ENCODE measurements at regions not wholly inside any gene's neighbourhood (a gene's known extent, or its start where the extent isn't known, plus 50 kb on each side); places are given as distances from the start of the nearest gene placed in this dataset.
"Not testable (repeated sequence)": the region's sequence is repeated elsewhere in the genome, so short reads cannot be mapped to it uniquely, and the experiment has no call there.

DNA sequence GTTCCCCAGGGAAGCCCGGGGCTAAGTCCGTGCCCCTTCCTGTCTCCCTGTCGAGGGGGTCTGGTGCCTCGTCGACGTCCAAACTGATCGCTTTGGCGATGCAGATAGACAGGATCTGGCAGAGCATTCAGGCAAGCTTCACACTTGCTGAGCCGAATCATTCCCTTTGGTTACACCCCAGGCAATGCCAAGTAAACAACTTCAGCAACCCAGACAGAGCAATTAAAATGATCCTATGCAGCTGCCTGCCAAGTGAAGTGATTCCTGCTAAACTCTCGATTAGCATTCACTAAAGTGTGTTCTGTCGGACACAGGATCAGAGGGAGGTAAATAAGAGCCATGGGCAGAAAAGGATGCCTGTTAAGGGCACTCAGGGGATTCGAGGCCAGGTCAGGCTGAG, 108.2 kb upstream of the RAB12 start:
- no peak for DNase-seq

DNA sequence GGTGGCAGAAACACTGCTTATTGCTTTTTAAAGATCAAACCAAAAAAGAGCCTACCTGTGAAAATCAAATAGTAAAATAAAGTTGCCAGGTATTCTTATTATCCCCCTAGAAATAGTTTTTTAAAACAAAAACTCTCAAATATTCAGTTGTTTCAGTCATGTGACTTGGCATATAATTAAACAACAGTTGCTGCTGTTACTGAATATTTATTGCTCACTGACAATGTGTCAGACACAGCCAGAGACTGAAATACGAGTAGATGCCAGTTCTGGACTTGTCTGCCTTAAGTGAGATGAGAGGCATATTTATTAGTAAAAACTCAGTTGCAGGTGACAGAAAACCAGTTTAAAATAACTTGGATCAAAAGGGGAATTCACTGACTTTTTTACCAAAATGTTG, 106.0 kb upstream of the RAB12 start:
- no peak for DNase-seq

DNA sequence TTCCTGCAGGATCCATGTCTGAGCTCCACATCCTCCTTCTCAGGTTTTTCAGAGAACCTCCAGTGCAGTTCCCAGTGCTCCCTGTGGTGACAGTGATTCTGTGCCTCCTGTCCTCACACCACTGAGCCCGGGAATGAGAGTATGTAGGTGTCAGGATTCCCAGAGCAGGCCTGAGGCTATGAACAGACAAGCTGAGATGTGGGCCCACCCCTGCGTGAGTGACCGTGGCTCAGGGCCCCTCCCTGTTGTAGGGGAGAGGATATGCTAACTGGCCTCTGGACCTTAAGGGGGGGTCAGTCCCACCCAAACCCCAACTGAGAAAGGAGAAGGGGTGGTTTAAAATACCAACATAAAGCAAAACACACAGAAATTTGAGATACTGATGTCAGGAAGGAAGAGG, 104.8 kb upstream of the RAB12 start:
- no peak for DNase-seq

DNA sequence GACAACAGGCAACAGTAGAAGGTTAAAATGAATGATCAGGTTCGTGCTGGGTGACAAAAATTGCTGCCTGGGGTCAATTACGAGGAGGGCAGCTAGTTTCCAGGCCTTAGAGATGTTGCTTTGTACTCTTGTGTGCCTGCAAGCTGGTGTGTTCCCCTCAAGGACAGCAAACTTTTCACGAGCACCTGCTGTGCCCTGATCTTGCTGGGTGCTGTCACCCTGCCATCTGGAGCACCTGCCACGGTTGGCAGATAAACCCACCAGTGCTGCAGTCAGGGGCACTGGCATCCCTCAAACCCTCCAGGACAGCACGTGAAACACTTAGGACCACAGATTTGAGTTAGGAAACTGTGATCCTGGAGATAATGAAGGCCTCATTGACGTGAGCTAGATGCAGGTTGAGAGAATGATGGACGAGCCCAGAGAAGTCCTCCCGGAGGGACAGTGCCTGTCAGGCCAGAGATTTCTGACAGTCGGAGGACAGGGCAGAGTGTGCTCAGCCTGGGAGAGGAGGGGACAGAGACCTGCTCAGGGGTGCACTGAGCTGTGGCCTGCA, 104.3 kb upstream of the RAB12 start:
- no peak for DNase-seq

DNA sequence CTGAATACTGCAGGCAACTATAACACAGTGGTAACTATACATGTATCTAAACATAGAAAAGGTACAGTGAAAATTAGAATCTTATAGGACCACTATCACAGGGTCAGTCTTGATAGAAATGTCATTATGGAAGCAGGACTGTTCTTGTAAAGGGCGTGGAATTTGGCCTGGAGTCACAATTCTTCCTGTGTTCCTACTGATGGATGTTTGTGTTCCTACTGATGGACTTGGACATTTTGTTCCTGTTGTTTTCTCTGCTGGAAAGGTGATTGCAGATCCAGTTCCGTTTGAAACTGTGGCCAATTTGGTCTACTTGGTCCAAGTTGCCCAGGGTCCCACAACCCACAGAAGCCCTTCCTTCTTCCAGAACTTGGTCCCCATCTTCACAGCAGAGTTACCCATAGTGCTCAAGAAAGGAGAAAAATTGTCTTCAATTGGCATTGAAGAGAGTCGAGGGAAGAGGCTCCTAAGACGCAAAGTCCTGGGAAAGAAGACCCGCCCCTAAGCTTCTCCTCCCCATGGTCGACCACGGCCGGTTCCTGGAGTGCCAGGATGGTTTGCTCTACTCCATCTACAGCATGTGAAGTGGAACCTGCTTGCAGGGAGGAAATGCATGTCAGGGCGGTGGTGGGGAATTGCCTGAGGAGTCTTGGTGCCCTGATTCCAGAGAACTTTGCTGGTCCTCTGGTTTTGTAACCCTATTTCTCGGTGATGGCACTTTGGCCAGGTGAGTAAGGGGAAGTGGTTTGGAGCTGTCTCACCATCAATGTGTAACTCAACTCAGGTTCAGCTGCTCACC, 102.8 kb upstream of the RAB12 start:
- no peak for DNase-seq

DNA sequence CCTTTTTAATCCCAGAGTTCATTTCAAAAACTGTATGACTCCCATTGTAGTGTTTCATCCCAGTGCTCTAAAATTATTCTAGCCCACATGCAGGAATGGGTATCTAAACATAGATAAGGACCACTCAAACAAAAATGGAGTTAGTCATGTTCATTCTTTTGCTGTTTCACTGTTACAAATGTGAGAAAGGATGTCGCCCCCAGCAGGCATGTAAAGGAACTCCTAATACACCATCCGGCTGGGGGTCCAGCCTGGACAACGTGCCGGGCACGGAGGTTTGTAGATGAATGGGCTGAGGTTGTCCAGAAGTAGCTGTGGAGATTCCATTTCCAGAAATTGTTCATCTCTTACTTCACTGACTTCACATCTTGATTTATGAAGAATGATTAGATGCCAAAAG, 101.9 kb upstream of the RAB12 start:
- no peak for DNase-seq

DNA sequence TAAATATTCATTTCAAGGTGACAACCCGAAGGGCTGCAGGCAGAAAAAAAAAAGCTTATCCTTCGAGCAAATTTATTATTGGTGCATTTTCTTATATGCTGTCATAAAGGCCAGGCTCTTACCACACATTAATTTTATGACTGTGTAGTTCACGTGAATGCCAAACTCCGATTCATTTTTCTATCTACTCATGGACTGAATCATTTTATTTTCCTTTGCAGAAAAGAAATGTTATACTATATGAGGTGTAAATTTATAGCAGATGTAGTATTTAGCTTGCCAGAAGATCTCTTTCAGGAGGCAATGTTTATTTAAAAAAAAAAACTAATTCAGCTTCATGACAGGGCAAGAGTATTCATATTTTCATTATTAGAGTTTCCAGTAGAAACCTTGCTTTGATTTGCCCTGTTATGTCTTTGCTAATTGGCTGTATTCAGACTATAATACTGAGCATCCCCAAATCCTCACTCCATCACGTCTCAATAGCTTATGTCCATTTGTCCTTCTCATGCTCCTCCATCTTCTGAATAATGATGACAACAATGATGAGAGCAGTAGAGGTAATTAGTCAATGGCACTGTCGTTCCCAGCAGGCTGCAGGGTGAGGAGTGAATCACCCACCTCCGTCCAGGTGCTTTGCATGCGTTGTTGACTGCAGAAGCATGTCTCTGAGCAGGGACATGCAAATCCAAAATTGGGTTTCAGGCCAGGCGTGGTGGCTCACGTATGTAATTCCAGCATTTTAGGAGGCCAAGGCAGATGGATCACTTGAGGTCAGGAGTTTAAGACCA, 101.1 kb upstream of the RAB12 start:
- no peak for DNase-seq

DNA sequence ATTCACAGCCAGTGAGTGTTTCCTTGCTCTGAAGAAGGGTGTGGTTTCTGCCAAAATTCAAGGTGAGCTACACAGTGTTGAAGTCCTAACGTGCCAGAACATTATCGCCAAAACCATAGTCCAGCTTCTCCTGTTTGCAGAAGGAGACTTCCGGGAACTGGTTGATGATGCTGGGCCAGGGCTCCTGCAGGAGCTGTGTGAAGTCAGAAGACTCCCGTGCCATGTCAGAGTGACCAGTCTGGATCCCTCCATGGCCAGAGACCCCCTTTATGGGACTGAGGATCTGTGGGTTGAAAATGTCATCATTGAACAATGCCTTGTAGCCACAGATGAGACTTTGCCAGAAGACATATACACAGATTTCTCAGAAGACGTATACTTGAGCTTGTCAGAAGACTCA, 96.0 kb upstream of the RAB12 start:
- DNase-seq: no peak

DNA sequence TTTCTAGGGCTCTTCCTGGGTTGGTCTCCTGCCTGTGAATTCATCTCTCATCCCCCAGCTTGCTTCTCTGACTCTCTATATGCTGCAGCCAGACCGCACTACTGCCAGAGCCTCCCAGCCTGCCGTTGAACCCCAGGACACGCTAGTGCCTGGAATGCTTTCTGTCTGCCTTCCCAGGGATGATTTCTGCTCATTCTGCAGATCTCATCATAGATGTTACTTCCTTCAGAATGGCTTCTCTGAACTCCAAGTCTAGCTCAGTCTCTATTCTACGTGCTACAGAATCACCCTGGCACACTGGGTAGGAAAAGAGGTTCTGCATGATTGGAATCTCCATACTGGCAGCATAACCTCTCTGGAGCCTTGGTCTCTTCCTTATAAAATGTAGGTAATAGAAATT, 94.8 kb upstream of the RAB12 start:
- no peak for DNase-seq

DNA sequence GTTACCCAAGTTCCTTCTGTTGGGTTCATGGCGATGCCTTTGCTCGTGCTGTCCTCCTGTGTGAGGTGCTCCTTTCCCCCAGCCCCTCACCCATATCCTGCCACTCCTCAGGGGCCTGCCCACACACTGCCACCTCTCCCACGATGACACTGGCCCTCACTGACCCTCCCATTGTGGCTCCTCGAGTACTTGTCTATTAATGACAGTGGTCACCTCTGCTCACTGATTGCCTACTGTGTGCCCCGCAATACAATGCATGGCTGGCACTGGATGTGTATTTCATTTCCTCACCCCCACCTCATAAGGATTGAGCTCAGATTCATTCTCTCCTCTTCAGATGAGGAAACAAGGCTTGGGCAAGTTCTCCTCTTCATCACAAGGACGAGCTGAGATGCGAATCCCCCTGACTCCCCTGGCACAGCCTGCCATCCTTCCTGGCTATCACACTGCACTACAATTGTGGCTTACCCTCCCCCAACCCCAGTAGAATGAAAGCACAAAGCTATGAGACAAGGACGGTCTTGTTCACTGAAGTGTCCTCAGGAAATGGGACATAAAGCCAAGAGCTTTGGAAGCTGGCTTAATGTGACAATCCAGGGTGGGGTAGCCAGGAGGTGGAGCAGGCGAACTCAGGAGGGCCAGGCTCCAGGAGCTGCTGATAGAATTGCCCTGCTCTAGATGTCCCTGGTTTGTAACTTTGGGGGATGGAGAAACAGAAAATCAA, 93.9 kb upstream of the RAB12 start:
- DNase-seq: no peak

DNA sequence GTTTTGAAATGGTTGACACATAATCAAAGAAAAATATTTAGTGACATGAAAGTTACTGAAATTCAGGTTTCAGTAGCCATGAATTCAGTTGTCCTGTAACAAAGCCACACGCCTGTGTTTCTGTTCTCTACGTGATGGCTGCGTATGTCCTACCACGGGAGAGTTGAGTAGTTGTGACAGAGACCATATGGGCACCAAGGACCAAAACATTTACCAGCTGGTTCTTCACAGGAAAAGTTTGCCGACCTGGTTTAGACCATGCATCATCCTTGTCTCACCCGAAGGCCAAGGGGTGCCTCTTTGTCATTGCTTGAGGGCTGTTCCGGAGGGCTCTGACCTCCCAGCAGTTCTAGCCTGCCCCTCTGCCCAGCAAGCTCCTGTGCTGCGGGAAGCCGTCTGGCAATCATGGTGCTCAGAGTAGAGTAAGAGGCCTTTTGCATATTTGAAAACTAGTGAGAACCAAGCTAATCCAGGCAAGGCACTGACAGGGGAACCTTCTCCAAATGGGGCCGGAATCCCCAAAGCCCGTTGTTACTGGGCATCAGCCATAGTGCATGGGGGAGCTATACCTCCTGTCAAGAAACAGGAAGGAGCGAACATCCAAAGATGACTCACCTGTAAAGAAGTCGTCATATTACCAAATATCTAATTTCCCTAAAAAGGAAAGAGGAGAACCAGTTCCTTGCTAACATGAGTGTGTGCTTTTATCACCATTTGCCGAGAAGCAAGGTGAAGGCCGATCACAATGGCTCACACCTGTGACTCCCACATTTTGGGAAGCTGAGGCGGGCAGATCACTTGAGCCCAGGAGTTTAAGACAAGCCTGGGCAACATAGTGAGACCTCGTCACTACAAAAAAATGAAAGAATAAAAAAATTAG, 92.6 kb upstream of the RAB12 start:
- no peak for DNase-seq

DNA sequence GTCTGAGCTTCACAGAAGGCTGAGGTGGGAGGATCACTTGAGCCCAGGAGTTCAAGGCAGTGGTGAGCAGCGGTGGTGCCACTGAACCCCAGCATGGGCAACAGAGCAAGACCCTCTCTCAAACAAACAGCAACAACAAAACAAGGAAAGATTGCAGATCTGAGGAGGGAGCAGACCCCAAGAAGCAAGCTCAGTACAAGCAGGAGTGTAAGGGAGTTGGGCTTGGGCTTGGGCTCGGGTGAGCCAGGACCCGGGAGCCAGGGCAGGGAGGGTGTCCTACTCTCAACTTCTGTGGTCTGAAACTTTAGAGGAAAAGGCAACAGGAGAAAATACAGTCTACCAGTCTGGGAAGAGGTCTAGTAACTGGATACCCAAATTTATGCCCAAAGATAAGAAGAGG, 92.0 kb upstream of the RAB12 start:
- DNase-seq: no peak

DNA sequence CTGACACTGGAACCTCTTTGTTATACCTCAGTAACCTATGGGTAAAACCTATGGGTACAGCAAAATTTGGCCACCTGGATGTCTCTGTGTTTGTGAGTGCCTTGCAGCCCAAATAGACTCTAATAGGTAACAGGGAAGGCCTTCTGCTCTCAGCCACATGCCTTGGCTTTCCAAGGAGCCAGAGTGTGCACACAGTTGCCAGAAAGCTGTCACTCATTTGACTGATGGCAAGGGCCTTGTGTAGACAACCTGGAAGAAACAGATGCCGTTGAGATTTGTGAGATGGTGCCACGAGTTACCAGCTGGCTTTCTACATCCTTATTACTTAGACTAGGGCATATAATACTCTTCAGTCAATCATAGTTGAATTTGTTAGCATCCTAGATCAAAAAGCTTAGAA, 90.1 kb upstream of the RAB12 start:
- no peak for DNase-seq

DNA sequence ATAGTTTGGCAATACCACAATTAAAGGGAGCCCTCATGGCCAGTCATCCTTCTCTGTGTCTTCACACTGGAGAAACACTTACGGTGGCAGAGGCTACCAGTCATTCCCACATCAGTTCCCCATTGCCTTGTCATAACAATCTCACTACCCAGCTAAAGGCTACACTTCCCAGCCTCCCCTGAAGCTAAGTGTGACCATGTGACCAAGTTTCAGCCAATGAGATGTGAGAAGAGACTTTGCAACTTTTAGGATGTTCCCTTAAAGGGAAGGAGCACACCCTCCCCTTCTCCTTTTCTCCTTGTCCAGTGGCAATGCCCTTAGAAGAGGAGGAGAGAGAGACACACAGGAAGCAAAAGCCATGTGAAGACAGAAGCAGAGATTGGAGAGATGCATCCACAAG, 89.0 kb upstream of the RAB12 start:
- no peak for DNase-seq

DNA sequence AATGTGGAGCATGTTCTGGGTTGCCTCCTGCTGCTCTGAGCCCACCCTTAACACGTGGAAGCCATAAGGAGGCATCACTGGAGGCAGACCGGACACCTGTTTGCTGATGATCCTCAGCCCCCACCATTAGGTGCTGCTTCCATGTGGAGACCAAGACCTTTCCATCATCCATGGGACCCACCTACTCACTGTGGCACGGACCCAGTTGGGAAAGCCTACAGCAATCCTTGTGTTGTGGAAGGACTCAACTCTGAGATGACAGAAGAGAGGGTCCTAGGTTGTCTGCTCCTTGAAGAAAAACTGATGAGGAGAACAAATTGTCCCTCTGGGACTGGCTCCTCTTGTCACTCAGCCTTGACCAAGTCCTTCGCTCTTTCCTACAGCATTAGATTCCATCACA, 86.5 kb upstream of the RAB12 start:
- DNase-seq: no peak

DNA sequence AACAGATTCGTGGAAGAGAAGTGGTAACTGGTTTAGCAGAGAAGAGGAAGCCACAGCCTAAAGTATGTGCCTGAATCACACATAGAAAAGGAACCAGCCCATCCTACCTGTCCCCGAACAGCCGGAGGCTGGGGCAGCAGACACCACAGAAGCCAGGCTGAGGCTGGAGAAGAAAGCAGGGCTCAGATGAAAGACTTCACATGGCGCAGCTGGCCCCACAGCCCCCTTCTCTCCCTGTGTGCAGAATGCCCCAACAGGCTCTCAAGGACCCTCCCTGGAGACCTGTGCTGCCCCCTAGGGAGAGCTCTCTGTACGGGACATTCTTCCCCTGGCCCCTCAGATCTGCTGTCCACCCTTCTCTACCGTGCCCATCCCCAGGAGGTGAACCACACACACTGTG, 83.5 kb upstream of the RAB12 start:
- no peak for DNase-seq

DNA sequence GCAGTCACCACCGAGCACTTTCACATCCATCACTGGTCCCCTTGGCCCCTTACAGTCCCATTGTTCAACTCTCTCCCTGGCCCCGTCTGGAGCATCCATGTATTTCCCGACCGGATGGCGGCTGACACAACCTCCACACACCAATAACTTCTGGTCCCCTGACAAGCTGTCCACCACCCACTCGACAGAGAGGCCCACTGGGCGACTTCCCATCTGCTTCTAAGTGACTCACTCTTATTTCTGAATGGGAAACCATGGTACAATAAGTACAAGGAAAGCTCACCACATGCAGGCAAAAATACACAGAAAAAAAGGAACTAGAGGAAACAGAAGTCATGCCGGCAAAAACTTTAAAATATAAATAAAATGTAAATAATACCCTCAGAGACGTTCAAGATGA, 82.9 kb upstream of the RAB12 start:
- no peak for DNase-seq

DNA sequence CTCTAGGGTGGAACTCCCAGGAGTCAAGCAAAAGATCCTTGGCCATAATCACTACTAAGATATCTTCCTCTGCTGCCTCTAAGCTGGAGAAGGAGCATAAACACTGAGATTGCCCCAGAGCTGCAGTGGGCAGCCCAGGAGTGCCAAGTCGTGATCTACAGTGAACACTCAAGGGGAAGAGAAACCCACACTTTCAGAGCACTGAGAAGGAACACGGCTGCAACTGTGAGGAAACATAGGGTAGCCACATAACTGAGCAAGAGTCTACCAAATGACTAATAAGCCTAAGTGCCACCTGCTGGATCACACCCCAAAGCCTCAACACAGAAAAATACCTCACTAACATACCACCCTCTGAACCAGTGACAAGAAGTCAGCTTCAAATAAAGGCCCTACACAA, 79.6 kb upstream of the RAB12 start:
- DNase-seq: no peak

DNA sequence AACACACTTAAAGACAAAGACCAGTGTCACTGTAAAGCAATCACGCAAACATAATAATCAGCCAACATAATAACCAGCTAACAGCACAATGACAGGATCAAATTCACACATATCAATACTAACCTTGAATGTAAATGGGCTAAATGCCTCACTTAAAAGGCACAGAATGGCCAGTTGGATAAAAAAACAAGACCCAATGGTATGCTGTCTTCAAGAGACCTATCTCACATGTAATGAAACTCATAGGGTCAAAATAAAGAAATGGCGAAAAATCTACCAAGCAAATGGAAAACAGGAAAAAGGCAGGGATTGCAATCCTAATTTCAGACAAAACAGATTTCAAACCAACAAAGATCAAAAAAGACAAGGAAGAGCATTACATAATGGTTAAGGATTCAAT, 78.2 kb upstream of the RAB12 start:
- not testable (repeated sequence) for DNase-seq

DNA sequence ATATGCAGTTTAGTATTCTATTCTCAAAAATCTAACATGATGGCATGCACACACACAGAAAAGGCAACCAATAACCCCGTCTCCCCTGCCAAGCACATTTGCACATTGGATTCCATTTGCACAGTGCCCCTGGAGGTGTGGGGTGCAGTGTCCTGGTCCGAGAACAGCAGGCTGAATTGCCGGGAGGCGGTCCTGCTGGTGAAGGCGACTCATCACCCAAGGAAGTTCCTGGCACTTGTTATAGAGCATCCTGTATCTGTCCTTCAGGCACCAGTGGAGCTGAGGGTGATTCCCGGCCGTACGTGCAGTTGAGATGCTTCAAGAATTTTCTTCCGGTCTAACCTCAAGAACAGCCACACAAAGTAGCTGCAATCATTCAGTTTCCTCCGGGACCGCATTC, 73.0 kb upstream of the RAB12 start:
- DNase-seq: no peak

DNA sequence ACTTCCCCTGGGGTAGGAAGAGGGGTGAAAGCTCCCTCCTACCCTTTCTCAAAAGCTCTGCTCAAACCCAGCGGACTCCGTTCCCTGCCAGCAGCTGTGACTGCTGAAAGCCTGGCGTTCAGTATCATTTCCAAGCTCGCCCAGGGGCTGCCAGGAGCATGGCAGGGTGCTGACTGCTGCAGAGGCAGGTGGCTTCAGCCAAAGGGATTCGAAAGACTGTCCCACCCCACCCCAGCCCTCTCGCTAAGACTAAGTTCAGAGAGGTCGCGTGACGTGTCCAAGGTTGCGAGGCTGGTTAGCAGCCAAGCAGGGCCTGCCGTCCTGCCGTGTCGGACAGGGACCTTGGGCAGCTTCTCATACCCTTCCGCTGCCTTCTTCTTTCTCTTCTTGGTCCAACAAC, 72.3 kb upstream of the RAB12 start:
- no peak for DNase-seq

DNA sequence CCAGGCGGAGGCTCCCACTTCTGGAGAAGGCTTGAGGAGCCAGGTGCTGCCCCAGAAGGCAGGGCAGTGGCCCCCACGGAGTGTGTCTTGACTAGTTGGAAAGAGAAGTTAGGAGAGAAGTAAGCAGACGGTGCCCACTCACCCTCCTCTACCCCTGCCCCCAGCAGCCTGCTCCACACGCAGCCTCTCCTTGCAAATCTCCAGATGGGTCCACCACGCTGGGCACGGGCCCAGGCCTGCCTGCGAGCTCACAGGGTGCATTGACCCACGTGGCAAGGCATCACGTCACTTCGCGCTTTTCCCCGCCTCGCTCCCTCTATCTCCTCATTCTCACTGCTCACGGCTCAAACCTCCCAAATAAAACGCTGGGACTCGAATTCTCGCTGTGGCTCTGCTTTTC, 71.8 kb upstream of the RAB12 start:
- no peak for DNase-seq

DNA sequence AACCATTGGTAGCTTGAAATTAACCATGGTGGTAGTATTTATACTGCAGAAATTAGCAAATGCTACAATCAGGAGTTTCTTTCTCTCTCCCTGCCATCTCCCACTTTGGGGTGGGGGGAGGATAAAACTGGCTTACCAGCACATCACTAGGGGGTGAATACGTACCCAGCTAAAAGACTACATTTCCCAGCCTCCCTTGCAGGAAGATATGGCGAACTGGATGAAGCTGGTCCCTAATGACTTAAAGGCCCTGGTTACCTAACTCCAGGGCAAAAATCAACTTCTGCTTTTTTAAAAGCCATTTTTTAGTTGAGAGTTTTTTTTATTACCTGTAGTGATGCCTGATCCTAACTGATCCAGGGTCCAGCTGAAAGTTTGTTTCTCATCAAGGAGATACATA, 70.3 kb upstream of the RAB12 start:
- DNase-seq: no peak
